Activated CD4-positive, alpha-beta T cell treated with anti-CD3 and anti-CD28 coated beads, Interleukin-2, amount 50 U/mL, for 16 hours (primary cell): ENCODE measurements at regions not wholly inside any gene's neighbourhood (a gene's known extent, or its start where the extent isn't known, plus 50 kb on each side); places are given as distances from the start of the nearest gene placed in this dataset.

Experiments used
- DNase-seq: peaks from one replicate; pipeline ENCODE4 v3.0.0-alpha.2; 2020

DNA sequence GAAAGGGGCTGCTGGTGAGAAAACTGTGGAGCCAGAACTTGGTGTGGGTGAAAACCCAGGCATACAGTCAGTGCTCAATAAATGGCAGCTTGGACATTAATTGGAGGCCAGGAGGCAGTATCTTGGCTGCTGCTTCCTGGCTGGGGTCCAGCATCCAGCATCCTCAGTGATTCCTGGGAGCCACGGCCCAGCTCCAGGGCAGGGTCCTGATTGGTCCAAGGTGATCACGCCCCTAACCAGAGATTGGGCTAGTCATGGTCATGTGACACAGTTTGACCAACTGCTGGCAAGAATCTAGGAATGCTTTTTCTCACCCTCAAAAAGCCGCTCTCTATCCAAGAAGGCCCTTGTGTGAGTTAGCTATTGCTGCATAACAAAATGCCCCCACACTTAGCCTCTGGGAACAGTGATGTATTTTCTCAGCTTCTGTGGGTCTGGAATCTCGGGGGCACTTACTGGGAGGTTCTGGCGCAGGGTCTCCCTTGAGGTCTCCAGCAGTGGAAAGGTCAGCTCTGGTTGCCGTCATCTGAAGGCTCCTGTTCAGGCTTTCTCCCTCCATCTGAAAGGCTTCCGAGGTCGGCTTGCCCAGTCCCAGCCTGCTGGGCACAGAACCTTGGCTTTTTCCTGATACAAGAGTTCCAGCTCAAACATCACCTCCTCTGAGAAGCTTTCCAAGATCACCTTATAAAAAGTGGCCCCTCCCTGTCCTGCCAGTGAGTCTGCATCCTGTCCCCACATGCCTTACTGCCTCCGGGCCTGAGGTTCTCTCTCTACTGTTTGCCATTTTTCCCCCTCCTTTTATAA lies 119.2 kb upstream of the NCOR2 start:
- DNase-seq: no peak

DNA sequence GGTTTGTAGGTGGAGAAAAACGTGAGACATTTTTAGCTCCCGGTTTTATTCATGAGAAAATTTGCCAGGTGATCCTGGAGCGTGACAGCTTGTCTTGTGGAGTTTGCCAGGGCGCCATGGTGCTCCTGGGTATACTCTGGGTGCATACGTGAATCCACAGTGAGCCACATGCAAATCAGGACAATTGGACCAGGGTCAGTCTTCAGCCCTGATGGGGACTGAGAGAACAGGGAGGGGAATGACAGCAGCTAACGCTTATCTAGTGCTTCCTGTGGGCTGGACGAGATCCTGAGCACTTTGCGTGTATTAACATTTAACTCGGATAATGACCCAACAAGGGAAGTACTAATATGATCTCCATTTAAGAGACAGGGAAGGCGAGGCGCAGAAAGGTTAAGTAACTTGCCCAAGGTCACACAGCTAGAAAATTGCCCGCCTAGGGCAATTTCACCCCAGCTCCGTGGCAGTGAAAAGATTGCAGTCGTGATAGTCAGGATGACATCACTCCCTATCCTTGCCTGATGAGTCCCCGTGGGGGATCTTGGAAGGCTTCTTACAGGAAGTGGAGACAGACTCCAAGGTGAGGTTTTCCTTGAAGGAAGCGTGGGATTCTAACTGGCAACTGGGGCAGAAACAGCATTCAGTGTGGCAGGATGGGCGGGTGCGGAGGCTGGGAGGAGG lies 118.4 kb upstream of the NCOR2 start:
- DNase-seq: no peak

DNA sequence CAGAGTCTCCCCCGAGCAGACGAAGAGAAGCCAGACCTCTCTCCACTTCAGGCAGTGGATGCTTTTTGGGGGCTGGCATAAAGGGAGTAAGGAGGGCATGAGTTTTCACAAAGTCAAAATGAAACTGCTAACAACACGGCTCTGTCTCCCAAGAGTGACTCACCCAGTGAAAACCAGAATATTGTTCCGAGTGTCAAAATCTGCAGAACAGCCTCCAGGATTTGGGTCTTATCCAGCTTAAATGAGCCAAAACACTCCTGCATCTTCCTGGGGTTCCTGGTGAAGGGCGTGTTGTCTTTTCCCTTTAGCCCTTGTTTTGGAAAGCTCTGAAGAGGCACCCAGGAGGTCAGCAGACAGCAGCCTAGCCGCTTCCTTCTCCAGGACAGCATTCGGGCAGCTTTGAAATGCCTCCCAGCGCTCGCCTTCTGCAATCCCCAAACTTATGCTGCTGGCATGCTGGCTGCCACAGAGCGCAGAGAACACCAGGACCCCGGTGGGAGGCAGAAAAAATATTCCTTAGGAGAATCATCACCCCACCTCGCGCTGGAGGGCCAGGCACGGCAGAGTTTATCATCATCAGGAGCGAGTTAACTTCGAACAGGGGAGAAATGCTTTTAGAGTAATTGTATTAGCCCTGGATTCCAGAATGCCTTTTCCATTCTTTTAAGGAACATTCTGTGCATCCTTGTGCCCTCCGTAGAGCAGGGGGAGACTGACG lies 117.7 kb upstream of the NCOR2 start:
- DNase-seq: peak; percentile 48

DNA sequence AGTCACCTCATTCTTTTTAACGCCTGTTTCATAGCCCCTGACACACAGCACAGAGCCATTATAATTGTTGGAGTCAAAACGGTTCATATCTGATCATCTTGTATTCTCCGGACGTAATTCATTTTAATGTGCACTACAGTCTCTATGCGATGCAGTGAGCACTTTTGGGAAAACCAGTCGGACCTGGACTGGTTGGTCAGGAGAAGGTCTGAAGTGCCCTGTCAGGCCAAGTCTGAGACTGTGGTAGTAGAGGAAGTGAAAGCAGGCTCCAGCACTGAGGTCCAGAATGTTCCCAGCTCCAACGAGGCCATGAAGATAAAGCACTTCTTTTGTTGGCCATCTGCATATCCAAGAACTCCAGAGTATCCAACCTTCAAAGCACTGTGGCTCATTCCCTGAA lies 117.1 kb upstream of the NCOR2 start:
- no peak for DNase-seq

DNA sequence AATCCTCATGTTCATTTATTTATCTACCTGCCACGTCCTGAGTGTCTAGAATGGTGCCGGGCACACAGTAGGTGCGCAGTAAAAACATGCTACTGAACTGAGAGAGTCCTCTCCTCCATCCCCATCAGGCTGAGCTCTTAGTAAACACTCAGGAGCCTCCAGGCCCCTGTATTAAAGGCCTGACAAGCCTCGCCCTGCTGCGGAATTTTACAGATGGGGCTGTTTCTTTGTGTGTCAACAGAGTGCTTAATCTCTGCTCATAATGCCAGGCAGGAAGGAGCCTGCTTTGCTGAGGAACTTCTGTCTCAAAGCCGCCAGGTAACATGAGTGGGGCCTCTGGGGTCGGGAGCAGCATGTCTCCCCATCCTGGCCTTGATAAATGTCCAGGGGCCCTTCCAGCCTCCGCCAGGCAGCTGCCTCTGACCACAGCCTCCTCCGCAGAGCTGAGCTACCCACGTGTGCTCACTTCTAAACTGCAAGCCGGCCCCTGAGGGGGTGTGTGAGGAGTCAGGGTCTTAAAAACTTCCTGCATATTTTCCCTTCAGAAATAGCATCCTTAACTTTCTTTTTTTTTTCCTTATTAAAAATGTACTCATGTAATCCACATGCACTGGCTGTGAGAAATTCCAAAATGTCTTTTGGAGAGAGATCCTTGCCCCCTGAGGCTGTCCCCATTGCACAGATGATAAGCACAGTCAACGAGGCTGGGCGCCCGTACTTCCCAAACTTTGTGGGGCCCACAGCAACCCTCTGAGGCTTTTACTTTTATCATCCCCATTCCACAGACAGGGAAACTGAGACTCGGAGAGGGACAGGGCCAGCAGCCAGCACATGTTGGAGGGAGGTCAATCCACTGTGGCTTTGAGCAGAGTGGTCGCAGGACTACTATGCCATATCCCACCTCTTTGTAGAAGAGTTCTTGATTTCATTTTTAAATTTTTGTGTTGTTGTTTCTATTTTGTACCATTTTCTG lies 116.0 kb upstream of the NCOR2 start:
- DNase-seq: no peak

DNA sequence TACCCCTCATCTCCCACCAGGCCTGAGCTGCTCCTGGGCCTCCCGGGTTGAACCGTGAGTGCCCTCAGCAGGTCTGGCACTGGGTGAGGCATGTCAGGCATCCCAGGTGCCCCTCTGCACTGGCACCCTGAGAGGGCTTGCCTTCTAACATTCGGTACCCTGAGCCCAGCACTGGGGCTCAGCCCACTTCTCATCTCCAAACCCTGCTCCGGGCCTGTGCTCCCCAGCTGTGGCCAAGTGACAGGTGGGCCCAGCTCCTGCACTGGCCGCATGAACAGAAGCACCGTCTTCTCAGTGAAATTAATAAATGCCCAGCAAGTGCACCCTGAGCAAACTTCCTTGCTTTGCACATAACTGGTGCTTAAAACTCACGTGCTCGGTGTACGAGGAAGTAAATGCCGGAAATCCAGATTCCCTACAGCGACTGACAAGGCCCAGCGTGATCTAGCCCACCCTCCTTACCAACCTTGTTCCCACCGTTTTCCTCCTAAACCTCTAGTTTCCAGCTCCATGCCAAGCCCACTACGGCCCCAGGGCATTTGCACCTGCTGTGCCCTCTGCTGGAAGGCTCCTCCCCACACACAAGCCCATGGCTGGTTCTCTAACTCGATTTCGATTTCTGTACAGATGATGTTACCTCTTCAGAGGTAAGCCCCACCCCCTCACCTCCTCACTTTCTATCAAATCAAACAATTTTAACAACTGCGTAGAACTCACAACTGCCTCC lies 115.2 kb upstream of the NCOR2 start:
- DNase-seq: no peak

DNA sequence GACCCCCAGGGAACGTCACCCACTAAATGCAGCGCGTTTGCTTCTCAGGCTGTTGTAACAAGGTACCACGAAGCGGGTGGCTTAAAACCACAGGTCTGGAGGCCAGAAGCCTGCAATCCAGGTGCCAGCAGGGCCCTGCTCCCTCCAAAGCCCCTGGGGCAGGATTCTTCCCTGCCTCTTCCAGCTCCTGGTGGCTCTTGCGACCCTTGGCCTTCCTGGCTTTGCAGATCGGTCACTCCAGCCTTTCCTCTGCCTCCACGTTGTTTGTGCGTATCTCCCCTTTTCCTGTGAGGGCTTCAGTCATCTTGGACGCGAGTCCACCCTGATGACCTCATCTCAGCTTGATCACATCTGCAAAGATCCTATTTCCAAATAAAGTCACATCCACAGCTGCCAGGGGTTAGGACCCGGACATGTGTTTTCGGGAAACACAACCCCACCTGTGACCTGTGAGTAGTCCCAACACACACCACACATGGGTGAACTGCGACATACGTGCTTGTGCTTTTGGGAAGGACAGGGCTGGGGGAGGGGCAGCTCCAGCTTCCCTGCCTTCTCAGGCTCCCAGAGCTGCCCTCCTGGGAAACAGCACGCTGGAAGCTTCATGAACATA lies 114.5 kb upstream of the NCOR2 start:
- no peak for DNase-seq

DNA sequence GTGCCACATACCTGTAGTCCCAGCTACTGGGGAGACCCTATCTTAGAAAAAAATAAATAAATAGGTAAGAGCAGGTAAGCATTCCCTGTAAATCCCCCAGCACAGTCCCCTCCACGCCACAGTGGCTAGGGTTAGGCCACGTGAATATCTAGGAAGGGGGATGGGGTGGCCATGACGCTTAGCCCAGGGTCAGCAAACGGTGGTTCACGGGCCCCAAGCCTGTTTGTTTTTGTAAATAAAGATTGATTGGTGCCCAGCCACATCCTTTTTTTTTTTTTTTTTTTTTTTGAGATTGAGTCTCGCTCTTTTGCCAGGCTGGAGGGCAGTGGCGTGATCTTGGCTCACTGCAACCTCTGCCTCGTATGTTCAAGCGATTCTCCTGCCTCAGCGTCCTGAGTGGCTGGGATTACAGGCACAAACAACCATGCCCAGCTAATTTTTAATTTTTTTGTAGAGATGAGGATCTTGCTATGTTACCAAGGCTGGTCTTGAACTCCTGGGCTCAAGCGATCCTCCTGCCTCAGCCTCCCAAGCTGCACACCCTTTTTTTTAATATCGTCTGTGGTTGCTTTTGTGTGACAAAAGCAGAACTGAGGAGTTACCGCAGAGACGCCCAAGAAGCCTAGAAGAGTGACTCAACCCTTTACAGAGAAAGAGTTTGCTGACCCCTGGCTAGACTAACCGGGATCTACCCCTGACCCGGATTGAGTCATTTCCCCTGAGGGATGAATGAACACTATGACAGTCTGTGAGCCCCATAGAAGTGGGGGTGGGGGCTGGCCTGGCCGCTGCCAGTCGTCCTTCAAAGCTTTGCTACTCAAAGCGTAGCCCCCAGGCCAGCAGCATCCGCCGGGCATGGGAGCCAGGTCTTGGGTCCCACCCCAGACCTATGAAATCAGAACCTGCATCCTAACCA lies 113.7 kb upstream of the NCOR2 start:
- peak; percentile 67 for DNase-seq

DNA sequence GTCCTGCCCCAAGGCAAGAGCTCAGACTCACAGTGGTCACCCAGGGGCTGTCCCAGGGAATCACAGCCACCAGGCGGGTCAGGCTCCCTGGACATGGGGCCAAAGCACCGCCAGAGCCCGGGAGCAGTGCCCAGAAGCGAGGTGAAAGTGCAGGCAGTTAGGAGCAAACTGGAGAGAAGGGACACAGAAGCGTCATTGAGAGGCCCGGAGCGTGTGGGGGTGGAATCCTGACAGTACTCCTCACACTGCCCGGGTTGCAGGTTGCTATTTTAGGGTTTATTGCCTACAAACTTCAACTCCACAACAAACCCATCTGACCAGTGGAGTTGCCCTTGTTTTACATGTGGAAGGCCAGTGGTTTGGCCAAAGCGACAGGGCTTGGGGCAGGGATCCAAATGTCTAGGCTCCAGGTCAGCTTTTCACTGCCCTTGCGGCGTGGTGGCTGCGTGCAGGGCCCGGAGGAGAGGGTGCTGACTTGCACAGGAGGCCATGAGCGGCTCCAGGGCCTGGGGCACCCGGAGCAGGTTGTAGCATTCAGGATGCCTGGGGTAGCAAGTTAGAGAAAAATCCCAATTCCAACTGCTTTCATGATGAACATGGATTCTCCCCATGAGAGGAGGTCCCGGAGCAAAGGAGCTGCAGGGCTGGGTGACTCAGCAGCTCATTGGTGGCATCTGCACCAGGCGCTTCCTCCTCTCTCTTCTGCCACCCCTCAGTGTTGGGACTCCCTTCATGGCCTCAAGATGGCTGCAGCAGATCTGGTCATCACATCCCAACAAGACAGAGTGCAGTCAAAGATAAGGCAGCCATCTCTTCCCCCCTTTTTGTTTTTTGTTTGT lies 112.3 kb upstream of the NCOR2 start:
- DNase-seq: no peak

DNA sequence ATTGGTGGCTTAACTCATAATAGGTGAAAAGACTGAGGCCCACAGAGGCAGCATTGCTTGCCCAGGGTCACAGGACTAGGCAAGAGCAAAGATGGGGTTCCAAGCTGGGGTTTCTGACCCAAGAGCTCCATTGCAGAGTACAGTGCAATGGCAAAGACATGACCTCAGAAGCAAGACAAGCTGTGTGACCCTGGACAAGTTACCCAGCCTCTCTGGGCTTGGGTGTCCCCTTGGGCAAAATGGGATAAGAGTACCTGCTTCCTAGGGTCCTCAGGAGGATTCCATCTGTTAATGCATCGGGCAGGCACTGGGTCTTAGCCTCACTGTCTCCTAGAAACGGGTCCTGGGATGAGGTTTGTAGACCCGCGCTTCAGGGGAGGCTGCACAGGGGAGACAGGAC lies 111.6 kb upstream of the NCOR2 start:
- no peak for DNase-seq

DNA sequence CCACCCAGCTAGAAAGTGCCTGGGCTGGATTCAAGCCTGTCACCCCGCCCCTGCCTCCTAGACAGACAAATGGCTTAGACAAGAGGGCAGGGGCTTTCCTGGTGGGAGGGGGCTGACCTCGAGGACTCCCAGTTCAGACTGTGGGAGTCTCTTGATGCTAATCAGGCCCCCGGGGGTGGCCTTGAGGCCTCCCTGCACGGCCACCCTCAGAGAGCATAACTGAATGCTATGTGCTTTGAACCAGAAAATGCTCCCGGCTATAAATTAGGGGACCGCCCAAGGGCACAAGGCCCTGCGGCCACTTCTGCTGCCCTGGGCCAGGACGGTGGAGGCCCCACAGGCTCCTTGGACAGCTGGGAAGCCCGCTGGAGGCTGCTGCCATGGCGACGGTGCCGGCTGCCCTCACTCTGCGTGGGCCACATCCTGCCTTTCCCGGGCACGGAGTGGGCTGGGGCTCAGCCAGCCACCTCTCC lies 111.0 kb upstream of the NCOR2 start:
- DNase-seq: no peak

DNA sequence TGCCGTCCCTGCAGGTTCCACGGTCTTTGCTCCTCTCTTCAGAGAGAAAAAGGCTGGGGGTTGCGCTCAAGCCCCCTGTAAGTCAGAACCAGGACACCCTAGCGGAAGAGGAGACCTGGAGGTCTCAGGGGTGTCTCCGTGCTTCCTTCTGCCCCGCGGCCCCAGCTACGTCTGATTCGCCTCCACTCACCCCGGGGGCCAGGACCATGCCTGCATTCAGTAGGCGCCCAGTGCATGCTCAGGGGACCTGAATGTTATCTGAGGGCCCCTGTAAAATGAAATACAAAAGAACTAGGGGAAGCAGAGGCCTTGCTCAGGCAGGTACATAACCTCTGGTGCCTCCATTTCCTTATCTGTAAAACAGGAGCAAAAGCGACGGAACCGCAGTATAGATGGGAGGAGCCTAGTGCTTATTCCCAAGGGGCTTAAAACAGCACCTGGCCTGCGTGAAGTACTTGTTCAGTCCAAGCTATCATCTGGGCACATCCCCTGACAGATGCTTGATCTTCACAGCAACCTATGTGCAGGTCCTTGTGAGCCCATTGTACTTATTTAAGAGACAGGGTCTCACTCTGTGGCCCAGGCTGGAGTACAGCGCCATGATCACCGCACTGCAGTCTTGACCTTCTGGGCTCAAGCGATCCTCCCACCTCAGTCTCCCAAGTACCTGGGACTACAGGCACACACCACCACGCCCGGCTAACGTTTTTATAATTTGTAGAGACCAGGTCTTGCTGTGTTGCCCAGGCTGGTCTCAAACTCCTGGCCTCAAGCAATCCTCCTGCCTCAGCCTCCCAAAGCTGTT lies 110.3 kb upstream of the NCOR2 start:
- no peak for DNase-seq

DNA sequence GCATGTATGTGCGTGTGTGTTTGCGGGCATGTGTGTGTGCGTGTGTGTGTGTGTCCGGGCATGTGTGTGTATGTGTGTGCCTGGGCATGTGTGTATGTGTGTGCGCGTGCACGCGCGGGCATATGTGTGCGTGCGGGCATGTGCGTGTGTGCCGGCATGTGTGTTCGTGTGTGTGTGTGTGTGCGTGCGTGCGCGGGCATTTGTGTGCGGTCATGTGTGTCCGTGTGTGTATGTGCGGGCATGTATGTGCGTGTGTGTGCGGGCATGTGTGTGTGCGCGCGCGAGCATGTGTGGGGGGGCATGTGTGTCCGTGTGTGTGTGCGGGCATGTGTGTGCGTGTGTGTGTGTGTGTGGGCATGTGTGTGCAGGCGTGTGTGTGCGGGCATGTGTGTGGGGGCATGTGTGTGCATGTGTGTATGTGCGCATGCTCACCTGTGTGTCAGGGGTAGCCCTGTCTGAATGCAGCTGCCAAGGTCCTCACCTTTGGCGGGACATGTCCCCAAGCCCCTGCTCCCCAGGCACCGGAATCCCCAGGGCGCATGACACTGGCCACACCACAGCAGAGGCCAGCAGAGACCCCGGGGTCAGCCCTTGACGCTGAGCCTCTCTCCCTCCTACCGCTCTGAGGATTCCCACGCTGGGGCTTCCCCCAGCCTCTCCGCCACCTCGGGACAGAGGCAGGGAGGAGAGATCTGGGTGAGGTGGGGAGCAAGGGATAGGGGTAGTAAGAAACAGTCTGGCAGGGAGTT lies 109.5 kb upstream of the NCOR2 start:
- no peak for DNase-seq

DNA sequence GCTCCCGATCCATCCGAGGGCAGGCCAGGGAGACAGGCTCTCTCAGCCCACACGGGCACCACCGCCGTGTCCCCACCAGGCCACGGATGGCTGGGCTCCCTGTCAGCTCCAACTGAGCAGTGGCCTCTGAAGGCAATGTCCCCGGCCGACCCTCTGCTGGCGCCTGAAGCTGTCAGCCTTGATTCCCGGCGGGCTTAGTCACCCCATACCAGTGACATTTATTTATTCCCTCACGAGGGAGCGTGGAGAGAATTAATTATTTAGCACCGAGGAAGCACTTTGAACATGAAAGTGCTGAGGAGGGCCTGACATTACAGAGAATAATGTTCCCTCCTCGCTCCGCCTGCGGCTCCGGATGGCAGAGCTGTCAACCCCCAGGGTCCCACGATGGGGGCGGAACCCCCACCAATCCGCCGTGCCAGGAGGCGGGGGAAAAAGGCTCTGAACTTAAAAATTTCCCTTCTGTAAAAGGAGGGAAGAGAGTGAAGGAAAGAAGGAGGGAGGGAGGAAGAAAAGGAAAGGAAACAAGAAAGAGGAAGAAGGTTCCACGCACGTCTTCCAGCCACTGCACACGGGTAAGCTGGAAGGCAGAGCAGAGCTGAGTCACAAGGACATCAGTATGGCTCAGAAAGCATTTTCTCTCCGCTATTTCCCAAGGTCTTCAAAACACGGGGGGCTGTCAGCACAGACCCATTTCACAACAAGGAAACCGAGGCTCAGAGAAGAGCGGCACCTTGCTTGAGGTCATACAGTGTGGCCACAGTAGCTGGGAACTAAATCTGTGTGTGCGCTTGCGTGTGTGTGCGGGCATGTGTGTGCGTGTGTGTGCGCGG lies 108.7 kb upstream of the NCOR2 start:
- DNase-seq: no peak

DNA sequence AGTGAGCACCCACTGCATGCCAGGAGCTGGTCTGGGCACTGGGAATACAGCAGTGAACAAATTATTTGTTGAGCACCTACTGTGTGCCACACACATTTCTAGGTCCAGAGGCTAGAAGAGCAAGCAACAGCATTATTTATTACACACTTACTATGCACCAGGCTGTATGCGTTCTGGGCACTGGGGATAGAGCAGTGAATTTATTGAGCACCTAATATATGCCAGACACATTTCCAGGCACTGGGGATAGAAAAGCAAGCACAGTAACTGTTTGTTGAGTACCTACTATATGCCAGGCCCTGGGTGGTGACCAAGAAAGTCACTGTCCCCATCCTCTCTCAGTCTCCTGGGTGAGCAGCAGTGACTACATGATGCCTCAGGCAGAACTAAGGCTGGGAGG lies 107.5 kb upstream of the NCOR2 start:
- no peak for DNase-seq

DNA sequence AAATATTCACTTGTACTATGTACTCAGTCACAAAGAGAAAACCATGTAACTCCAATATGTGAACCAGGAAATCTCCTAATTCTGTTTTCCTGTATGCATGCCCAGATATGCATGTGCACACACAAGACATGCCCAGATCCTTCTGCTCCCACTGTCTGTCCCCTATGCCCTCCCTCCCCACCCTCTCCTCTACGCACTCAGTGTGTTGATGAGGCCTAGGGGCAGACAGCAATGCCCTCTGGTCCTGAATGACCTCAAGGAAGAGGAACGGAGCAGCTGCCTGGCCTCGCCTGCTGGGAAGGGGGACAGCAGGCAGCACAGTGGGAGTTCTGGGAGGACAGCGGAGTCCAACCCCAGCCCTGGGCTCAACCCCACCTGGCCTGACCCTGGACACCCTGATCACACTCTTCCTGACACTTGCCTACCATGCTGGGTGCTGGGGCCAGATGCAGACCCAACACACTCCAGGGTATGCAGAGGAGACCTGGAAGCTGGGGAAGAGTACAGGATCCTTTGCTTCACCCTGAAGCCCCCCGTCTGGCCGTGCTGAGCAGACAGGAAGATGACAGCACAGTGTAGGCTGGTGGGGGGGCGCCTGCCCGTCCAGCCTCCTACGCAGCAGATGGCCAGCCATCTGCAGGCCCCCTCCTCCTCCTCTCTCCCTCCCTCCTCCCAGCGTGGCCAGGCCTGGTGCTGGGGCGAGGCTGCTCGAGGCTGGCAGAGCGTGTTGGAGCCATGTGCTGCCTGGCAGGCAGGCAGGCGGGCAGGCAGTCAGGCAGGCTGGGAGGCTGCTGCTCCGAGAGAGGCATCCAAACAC lies 106.6 kb upstream of the NCOR2 start:
- no peak for DNase-seq
